K562 (cell line): ENCODE measurements at regions not wholly inside any gene's neighbourhood (a gene's known extent, or its start where the extent isn't known, plus 50 kb on each side); places are given as distances from the start of the nearest gene placed in this dataset.

ENCODE experiments used
- ATAC-seq: fragments of 200-7000 bp; cut with Tn5 transposase; 3 replicates; pipeline ENCODE4 v1.9.1; 2020; ENCODE audit warnings: moderate library complexity
- BruUV-seq: library from RNA; stranded (reverse); fragments of 400-500 nt; replicated peaks from 2 replicates; lab custom pipeline; 2021; lab: Mats Ljungman, UMichigan
- CTCF ChIA-PET: fragments of 300-600 bp; formaldehyde crosslinking; extraction: SDS; loops from one replicate; lab custom pipeline; 2021; ENCODE audit warnings: low intra/inter-chr PET ratio; lab: Yijun Ruan, JAX
- POLR2A ChIA-PET: fragments of 300-600, 350-650 bp; sonication (Branson Sonifier 250); formaldehyde crosslinking; extraction: SDS; loops from one replicate; lab custom pipeline; 2021; ENCODE audit warnings: antibody characterized with exemption, inconsistent platforms; lab: Yijun Ruan, JAX
- DNase-seq, 4 experiments: peaks; one replicate each; pipeline versions ENCODE4 v3.0.0 to v3.0.0-alpha.2; 2011 to 2018; ENCODE audit warnings: low spot score in 3 of 4, mixed read lengths in 3 of 4; ENCODE audit errors: extremely low read depth in 1 of 4
- FAIRE-seq: peaks from 2 replicates; lab custom pipeline; 2011; peaks lifted over from hg19 to GRCh38; lab: Jason Lieb, UNC
- H2AFZ ChIP-seq: 2 replicates; pipeline ENCODE4 v1.6.0; 2011; ENCODE audit warnings: low read depth, low read length, control low read depth, inconsistent platforms
- H3K27ac ChIP-seq: fragments of 200-600 bp; 3 replicates; pipeline ENCODE4 v1.8.0; 2011; ENCODE audit warnings: low read depth, mild to moderate bottlenecking, control low read depth, inconsistent platforms, low read length, moderate library complexity, mixed read lengths; ENCODE audit errors: extremely low read depth
- H3K27me3 ChIP-seq, 2 experiments: fragments of 300-600 bp in 1 of 2; 2 replicates in 1 of 2; 3 replicates in 1 of 2; pipeline versions ENCODE4 v1.6.0 to v1.8.0; 2011; ENCODE audit warnings: inconsistent platforms in 2 of 2, low read length in 2 of 2, mild to moderate bottlenecking in 1 of 2, mixed read lengths in 1 of 2, moderate library complexity in 1 of 2; ENCODE audit not compliant: control insufficient read depth in 2 of 2, insufficient read depth in 2 of 2
- H3K36me3 ChIP-seq: fragments of 300-600 bp; 3 replicates; pipeline ENCODE4 v1.8.0; 2011; ENCODE audit warnings: mild to moderate bottlenecking, low read length, inconsistent platforms; ENCODE audit not compliant: control insufficient read depth, insufficient read depth
- H3K4me1 ChIP-seq, 2 experiments: fragments of 200-600 bp in 1 of 2; replicated peaks in 1 of 2; 2 replicates in 1 of 2; 3 replicates in 1 of 2; pipeline versions ENCODE4 v1.5.1 to v1.8.0; 2011; ENCODE audit warnings: inconsistent platforms in 2 of 2, low read length in 2 of 2, mild to moderate bottlenecking in 1 of 2, mixed read lengths in 1 of 2, moderate library complexity in 1 of 2; ENCODE audit not compliant: control insufficient read depth in 2 of 2, insufficient read depth in 2 of 2
- H3K4me2 ChIP-seq: 2 replicates; pipeline ENCODE4 v1.6.1; 2011; ENCODE audit warnings: low read length, control low read depth, inconsistent platforms, mixed read lengths; ENCODE audit not compliant: insufficient read depth
- H3K4me3 ChIP-seq: fragments of 200-600 bp; sonication (generic), shearing (Covaris generic); 2 replicates; pipeline ENCODE4 v1.5.1; 2016; ENCODE audit warnings: control low read depth, inconsistent platforms
- H3K79me2 ChIP-seq: fragments of 200-600 bp; 3 replicates; pipeline ENCODE4 v1.8.0; 2011; ENCODE audit warnings: low read length, inconsistent platforms; ENCODE audit not compliant: control insufficient read depth, insufficient read depth
- H3K9ac ChIP-seq, 2 experiments: 2 replicates each; pipeline versions ENCODE4 v1.6.0 to v1.6.1; 2011; ENCODE audit warnings: low read depth in 2 of 2, low read length in 2 of 2, control low read depth in 1 of 2, inconsistent platforms in 1 of 2, mild to moderate bottlenecking in 1 of 2, mixed read lengths in 1 of 2; ENCODE audit not compliant: insufficient read depth in 1 of 2
- H3K9me1 ChIP-seq: one replicate; pipeline ENCODE4 v1.6.0; 2011; ENCODE audit warnings: inconsistent platforms, mild to moderate bottlenecking, low read length, moderate library complexity; ENCODE audit not compliant: control insufficient read depth, insufficient read depth
- H3K9me3 ChIP-seq: replicated peaks from 2 replicates; pipeline ENCODE4 v1.5.1; 2011; ENCODE audit warnings: low read depth, low read length, inconsistent platforms; ENCODE audit not compliant: control insufficient read depth, insufficient read depth
- H4K20me1 ChIP-seq: replicated peaks from 2 replicates; pipeline ENCODE4 v1.6.1; 2011; ENCODE audit warnings: low read length, inconsistent platforms, mixed read lengths; ENCODE audit not compliant: control insufficient read depth, insufficient read depth
- EHMT2 ChIP-seq: fragments of 450-650 bp; IDR thresholded peaks from 2 replicates; pipeline ENCODE4 v1.6.1; 2018; ENCODE audit warnings: antibody characterized with exemption
- MIER1 ChIP-seq: fragments of 450-650 bp; IDR thresholded peaks from 2 replicates; pipeline ENCODE4 v1.6.1; 2016; ENCODE audit warnings: antibody characterized with exemption, mild to moderate bottlenecking, low read depth
- REST ChIP-seq, 2 experiments: fragments of 450-650 bp; formaldehyde crosslinking in 1 of 2; IDR thresholded peaks; 2 replicates each; pipeline versions ENCODE4 v1.4.0 to v1.6.1; 2014 to 2020; ENCODE audit warnings: mild to moderate bottlenecking in 2 of 2, borderline replicate concordance in 1 of 2, low read depth in 1 of 2
- THAP7 ChIP-seq: fragments of 250-450 bp; sonication (Bioruptor Pico); IDR thresholded peaks from 2 replicates; pipeline ENCODE4 v1.5.0; 2021
- TRIM24 ChIP-seq, 2 experiments: fragments of 450-650 bp; IDR thresholded peaks; 2 replicates each; pipeline ENCODE4 v1.6.1; 2016
- ZBTB11 ChIP-seq, 3 experiments: fragments of 200-800 bp in 1 of 3; fragments of 250-450 bp in 1 of 3; fragments of 450-650 bp in 1 of 3; sonication (Bioruptor Pico) in 1 of 3; sonication (Bioruptor generic) in 1 of 3; formaldehyde crosslinking in 1 of 3; IDR thresholded peaks; 2 replicates each; pipeline versions ENCODE4 v1.6.1 to v1.8.0; 2016 to 2022; ENCODE audit warnings: mild to moderate bottlenecking in 2 of 3, missing genetic modification characterization in 2 of 3, missing compliant biosample characterization in 1 of 3, moderate library complexity in 1 of 3
- WGBS: fragments of 100-300 bp; shearing (Covaris generic); methylation state at CpG from one replicate; pipeline ENCODE4 v1.1.6; 2016; ENCODE audit warnings: low coverage, mixed read lengths; ENCODE audit not compliant: insufficient coverage; ENCODE audit errors: missing lambda C conversion rate; 5-methylcytosine and 5-hydroxymethylcytosine counted together
- in situ Hi-C: fragments of 300-500 bp; cut with MboI; formaldehyde crosslinking; loops from 4 replicates; pipeline ENCODE4 v1.15.0; 2018; ENCODE audit warnings: inconsistent platforms, mixed read lengths
- intact Hi-C: fragments of 100-400 bp; cut with micrococcal nuclease; formaldehyde crosslinking; loops from 2 replicates; pipeline ENCODE4 v1.14.2; 2022

- no peak for FAIRE-seq
- ATAC-seq, result no peak
- Histone ChIP-seq H3K4me1 (no peaks in the 10 kb centered on the region), H3K4me2 (no peak overlapping the region), H3K27me3 (no peaks in the 10 kb centered on the region), H4K20me1 (no peaks in the 10 kb centered on the region), H3K36me3 (no peaks in the 10 kb centered on the region), H3K9me1 (no peaks in the 10 kb centered on the region), H3K9me3 (no peaks in the 10 kb centered on the region), H3K27ac (no peak overlapping the region), H2AFZ (no peak overlapping the region), H3K9ac (no peak overlapping the region), H3K79me2 (no peaks in the 10 kb centered on the region), H3K4me3 (no peak overlapping the region)
- ChIA-PET CTCF (no interaction called here), POLR2A (no interaction called here)
- peak in 3 of 4 experiments; percentile 3 to 6 (median 4) for DNase-seq
- BruUV-seq, result no TSS peak
- TF ChIP-seq MIER1, result 0 out of 2 replicates have a peak, but pooled peaks have one; percentile 66
- no peak for TF ChIP-seq THAP7
- peak; percentile 95 for TF ChIP-seq REST (IDR thresholded peaks at IDR 0.05; ENCODE audit: borderline replicate concordance)
- TF ChIP-seq REST (CRISPR knock-in tag; IDR thresholded peaks at IDR 0.05; ENCODE audit: low read depth), result 0 out of 2 replicates have a peak, but pooled peaks have one; percentile 45
- TF ChIP-seq ZBTB11 (CRISPR knock-in tag; IDR thresholded peaks at IDR 0.05), result peak in 1 of 3 experiments; percentile 93; a peak in 1 of 6 replicates
- peak; percentile 84 for TF ChIP-seq EHMT2
- no peak for TF ChIP-seq TRIM24 (IDR thresholded peaks at IDR 0.05)
- 2% methylated on average over 4 of the region's 4 CpGs for WGBS
- in situ Hi-C loops, result no loop called here
- intact Hi-C loops, result no loop called here
These were observed 65.5 kb upstream of the C3orf49 start for GRCh38 chr3:63753567-63753966.
